ENCODE measurements at regions not wholly inside any gene's neighbourhood (a gene's known extent, or its start where the extent isn't known, plus 50 kb on each side); places are given as distances from the start of the nearest gene placed in this dataset.

GRCh38 chr18:8489761-8490160 lies 119.5 kb upstream of the RAB12 start:
- TF ChIP-seq, protein P1, sequence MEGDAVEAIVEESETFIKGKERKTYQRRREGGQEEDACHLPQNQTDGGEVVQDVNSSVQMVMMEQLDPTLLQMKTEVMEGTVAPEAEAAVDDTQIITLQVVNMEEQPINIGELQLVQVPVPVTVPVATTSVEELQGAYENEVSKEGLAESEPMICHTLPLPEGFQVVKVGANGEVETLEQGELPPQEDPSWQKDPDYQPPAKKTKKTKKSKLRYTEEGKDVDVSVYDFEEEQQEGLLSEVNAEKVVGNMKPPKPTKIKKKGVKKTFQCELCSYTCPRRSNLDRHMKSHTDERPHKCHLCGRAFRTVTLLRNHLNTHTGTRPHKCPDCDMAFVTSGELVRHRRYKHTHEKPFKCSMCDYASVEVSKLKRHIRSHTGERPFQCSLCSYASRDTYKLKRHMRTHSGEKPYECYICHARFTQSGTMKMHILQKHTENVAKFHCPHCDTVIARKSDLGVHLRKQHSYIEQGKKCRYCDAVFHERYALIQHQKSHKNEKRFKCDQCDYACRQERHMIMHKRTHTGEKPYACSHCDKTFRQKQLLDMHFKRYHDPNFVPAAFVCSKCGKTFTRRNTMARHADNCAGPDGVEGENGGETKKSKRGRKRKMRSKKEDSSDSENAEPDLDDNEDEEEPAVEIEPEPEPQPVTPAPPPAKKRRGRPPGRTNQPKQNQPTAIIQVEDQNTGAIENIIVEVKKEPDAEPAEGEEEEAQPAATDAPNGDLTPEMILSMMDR (conservative IDR thresholded peaks at IDR 0.05; ENCODE audit: low read depth, low read length): no peak
- TF ChIP-seq, protein P2, sequence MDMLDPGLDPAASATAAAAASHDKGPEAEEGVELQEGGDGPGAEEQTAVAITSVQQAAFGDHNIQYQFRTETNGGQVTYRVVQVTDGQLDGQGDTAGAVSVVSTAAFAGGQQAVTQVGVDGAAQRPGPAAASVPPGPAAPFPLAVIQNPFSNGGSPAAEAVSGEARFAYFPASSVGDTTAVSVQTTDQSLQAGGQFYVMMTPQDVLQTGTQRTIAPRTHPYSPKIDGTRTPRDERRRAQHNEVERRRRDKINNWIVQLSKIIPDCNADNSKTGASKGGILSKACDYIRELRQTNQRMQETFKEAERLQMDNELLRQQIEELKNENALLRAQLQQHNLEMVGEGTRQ (IDR thresholded peaks at IDR 0.05; ENCODE audit: low read depth, low read length): no peak
- TF ChIP-seq POLR2A (IDR thresholded peaks at IDR 0.05; ENCODE audit: low read depth, low read length) (no peak), RFX5 (IDR thresholded peaks at IDR 0.05; ENCODE audit: low read depth, low read length) (no peak), CHD1 (IDR thresholded peaks at IDR 0.05; ENCODE audit: low read depth, low read length) (no peak), CEBPB (IDR thresholded peaks at IDR 0.05; ENCODE audit: low read depth, low read length) (no peak), SMC3 (IDR thresholded peaks at IDR 0.05; ENCODE audit: low read depth, low read length) (no peak), RCOR1 (IDR thresholded peaks at IDR 0.05; ENCODE audit: insufficient replicate concordance, low read length) (no peak)
- TF ChIP-seq, protein P3, sequence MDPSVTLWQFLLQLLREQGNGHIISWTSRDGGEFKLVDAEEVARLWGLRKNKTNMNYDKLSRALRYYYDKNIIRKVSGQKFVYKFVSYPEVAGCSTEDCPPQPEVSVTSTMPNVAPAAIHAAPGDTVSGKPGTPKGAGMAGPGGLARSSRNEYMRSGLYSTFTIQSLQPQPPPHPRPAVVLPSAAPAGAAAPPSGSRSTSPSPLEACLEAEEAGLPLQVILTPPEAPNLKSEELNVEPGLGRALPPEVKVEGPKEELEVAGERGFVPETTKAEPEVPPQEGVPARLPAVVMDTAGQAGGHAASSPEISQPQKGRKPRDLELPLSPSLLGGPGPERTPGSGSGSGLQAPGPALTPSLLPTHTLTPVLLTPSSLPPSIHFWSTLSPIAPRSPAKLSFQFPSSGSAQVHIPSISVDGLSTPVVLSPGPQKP (IDR thresholded peaks at IDR 0.05; ENCODE audit: borderline replicate concordance, low read depth, low read length): no peak
